Stomach smooth muscle (tissue), 2 donors: ENCODE measurements at regions not wholly inside any gene's neighbourhood (a gene's known extent, or its start where the extent isn't known, plus 50 kb on each side); places are given as distances from the start of the nearest gene placed in this dataset.

Experiments used
- H3K27ac ChIP-seq: one replicate; pipeline ENCODE4 v1.7.0; 2013; ENCODE audit warnings: mild to moderate bottlenecking, low read length, inconsistent platforms
- H3K27me3 ChIP-seq, 2 donors: one replicate each; pipeline ENCODE4 v1.7.0; 2013; ENCODE audit warnings: low read length in 2 of 2; ENCODE audit not compliant: insufficient read depth in 2 of 2, control insufficient read depth in 1 of 2
- H3K36me3 ChIP-seq, 2 donors: one replicate each; pipeline ENCODE4 v1.7.0; 2013; ENCODE audit warnings: low read length in 2 of 2; ENCODE audit not compliant: control insufficient read depth in 2 of 2, insufficient read depth in 2 of 2
- H3K4me1 ChIP-seq: one replicate; pipeline ENCODE4 v1.7.0; 2013; ENCODE audit warnings: low read length; ENCODE audit not compliant: control insufficient read depth, insufficient read depth
- H3K4me3 ChIP-seq, 2 donors: one replicate each; pipeline ENCODE4 v1.7.0; 2013; ENCODE audit warnings: low read length in 2 of 2
- H3K9ac ChIP-seq, 2 donors: one replicate each; pipeline ENCODE4 v1.7.0; 2013; ENCODE audit warnings: low read length in 2 of 2, mild to moderate bottlenecking in 1 of 2
- H3K9me3 ChIP-seq, 2 donors: one replicate each; pipeline ENCODE4 v1.7.0; 2013; ENCODE audit warnings: low read length in 2 of 2; ENCODE audit not compliant: control insufficient read depth in 2 of 2
- donor health status: healthy.
- donor health status: Pancreatic carcinoma.

DNA sequence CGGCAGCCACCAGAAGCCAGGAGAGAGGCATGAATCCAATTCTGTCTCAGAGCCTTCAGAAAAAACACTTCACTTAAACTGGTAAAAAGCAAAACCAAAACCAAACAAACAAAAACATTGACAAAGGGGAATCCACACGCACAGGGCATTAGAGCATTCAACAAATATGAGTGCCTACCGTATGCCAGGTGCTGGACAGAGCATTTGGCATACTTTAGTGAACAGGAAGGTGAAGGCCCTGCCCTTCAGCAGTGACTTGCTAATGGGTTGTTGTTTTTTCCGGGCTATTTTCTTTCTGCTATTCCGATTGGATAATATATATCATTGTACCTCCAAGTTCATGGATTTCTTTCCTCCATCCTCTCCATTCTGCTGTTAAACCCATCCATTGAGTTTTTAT lies 71.7 kb upstream of the RUFY1 start:
- no peaks in the 10 kb centered on the region for H3K4me1 ChIP-seq
- H3K27ac ChIP-seq = no peak overlapping the region
- H3K27me3 ChIP-seq = no peaks in the 10 kb centered on the region
- H3K9ac ChIP-seq = no peak overlapping the region
- no peak overlapping the region for H3K4me3 ChIP-seq
- peaks cover 3 to 5% of the 10 kb centered on the region in 2 donors for H3K9me3 ChIP-seq
- no peaks in the 10 kb centered on the region for H3K36me3 ChIP-seq

DNA sequence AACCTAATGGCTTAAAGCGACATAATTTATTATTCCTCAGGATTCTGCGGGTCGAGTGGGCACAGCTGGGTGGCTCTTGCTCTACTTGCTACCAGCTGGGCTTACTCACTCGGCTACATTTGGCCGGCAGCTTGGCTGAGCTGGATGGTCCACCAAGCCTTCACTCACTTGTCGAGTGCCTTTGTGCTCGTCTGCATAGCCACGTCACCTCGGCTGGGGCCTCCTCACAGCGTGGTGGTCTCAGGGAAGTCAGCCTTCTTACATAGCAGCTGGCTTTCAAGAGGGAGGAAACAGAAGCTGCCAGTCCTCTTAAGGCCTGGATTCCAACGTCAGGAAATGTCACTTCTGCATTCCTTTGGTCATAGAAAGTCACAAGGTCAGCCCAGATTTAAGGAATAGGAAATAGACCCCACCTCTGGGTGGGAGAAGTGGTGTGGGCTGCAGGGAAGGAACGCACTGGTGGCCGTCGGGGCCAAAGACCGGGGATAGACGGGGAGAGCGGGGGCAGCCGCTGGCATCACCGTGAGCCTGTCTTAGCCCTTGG lies 75.1 kb upstream of the RUFY1 start:
- Histone ChIP-seq H3K4me3 (no peak overlapping the region), H3K9ac (no peak overlapping the region), H3K27me3 (no peaks in the 10 kb centered on the region), H3K4me1 (no peaks in the 10 kb centered on the region), H3K27ac (no peak overlapping the region), H3K9me3 (peaks cover 0 to under 1% of the 10 kb centered on the region in 2 donors), H3K36me3 (no peaks in the 10 kb centered on the region)

DNA sequence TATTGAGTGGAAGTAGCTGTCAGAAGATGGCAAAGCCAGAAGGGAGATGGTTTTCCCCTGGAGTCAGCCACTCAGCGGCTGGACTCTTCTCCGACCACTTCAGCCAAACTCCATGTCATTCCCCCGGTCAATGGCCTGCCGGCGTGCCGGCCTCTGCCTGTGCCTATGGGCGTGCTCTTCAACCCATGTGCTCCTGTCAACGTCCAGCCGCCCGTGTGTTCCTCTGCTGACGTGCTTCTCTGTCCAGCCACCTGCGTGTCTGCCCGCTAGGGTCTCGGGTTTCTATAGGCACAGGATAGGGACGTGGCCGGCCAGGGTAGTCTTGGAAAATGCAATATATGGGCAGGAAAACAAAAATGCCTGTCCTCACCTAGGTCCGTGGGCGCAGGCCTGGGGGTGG lies 77.7 kb upstream of the RUFY1 start:
- H3K36me3 ChIP-seq = no peaks in the 10 kb centered on the region
- H3K27ac ChIP-seq = no peak overlapping the region
- no peak overlapping the region for H3K4me3 ChIP-seq
- no peaks in the 10 kb centered on the region for H3K9me3 ChIP-seq
- no peak overlapping the region for H3K9ac ChIP-seq
- H3K4me1 ChIP-seq = no peaks in the 10 kb centered on the region
- no peaks in the 10 kb centered on the region for H3K27me3 ChIP-seq

DNA sequence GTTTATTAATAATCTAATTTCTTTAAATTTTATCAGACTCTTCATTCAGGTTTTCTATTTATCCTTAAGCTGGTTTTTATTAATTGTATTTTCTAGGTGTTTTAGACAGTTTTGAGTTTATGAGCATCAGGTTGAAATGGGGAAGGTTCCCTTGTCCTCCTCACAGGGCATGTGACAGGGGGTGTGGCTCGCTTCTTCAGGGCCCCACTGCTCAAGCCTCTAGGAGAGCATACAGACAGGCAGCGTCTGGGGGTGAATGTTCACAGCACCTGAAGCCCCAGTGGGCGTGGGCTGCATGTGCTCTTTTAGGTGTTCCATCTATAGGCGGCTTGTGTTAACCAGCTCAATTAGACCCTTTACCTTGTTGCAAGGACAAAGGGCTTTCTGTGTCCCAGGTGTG lies 78.2 kb upstream of the RUFY1 start:
- H3K4me3 ChIP-seq = no peak overlapping the region
- H3K4me1 ChIP-seq = no peaks in the 10 kb centered on the region
- H3K27ac ChIP-seq = no peak overlapping the region

DNA sequence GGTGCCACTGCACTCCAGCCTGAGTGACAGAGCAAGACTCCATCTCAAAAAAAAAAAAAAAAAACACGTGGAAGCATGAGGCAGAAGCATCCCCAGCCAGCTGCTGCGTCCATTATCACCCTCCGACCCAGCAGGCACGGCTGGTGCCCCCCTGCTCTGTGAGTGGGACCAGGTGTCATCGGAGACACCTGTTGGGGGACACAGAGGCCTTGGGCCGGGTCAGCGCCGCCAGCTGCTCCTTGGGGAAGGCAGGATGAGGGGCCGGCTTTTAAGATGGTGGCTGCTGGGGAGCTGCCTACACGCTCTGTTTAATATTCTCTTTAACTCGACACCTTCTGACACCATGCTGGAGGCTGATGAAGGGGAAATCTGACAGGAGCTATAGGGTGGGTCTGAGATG lies 80.2 kb upstream of the RUFY1 start:
- Histone ChIP-seq H3K4me3 (no peak overlapping the region), H3K4me1 (no peaks in the 10 kb centered on the region), H3K9ac (no peak overlapping the region), H3K36me3 (no peaks in the 10 kb centered on the region), H3K27me3 (no peaks in the 10 kb centered on the region), H3K9me3 (no peaks in the 10 kb centered on the region), H3K27ac (no peak overlapping the region)

More for the DNA sequence above, 78.2 kb upstream of the RUFY1 start:
- Histone ChIP-seq H3K9me3 (no peaks in the 10 kb centered on the region), H3K27me3 (no peaks in the 10 kb centered on the region), H3K9ac (no peak overlapping the region), H3K36me3 (no peaks in the 10 kb centered on the region)

DNA sequence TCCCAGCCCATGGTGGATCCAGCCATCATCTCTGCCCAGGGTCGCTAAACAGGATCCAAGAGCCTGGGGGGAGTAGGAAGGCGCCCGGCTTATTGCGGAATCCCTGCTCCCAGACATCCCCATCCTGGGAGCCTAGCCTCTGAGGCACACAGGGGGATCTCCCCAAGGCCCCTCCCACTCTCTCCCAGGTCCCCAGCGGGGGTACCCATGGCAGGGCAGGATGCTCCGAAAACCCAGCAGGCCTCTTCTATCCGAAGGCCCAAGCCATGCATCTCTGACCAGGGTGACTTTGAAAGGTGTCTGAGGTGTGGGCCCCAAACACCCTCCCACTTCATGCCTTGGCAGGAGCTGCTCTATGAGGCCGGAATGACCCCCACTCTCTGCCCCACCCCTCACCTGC lies 81.7 kb upstream of the RUFY1 start:
- Histone ChIP-seq H3K27me3 (no peaks in the 10 kb centered on the region), H3K4me3 (no peak overlapping the region), H3K9me3 (peaks cover 0 to 6% of the 10 kb centered on the region in 2 donors), H3K4me1 (no peaks in the 10 kb centered on the region), H3K27ac (no peak overlapping the region), H3K36me3 (no peaks in the 10 kb centered on the region), H3K9ac (no peak overlapping the region)

DNA sequence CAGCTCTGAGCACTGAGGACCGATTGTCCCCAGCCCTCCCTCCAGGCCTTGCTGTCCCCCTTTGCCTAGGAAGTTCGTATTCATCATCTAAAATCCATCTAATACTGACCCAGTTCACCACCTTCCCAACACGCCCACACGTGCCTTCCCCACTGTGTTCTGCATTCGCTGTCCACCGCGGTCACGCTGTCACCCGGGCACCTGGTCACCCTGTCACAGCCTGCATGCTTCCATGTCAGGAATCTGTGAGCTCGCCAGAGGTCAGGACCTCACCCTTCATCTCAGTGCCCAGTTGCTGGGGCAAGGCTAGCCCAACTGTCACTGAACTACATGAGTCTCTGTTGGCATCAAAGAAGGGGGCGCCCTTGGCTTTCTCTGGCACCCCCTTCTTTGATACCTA lies 82.9 kb upstream of the RUFY1 start:
- Histone ChIP-seq H3K9ac (no peak overlapping the region), H3K27me3 (no peaks in the 10 kb centered on the region), H3K27ac (no peak overlapping the region), H3K36me3 (no peaks in the 10 kb centered on the region), H3K9me3 (peaks cover 0 to 6% of the 10 kb centered on the region in 2 donors), H3K4me3 (no peak overlapping the region), H3K4me1 (no peaks in the 10 kb centered on the region)

DNA sequence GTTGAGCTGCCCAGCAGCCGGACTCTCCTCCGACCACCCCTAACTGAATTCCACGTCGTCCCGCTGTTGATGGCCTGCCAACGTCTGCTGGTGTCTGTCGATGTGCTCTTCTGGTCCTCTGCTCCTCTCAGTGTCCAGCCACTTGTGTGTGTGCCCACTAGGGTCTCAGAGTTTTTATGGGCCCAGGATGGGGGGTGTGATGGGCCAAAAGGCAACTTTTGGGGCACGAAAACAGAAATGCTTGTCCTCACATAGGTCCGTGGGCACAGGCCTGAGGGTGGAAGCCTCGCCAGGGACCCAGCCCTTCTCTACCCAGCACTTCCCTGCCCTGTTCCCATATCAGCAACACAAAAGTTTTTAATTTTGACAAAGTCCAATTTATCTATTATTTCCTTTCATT lies 85.7 kb upstream of the RUFY1 start:
- H3K36me3 ChIP-seq = no peaks in the 10 kb centered on the region
- H3K4me1 ChIP-seq = no peaks in the 10 kb centered on the region
- H3K9ac ChIP-seq = no peak overlapping the region
- no peak overlapping the region for H3K4me3 ChIP-seq
- peaks cover 0 to 6% of the 10 kb centered on the region in 2 donors for H3K9me3 ChIP-seq
- no peaks in the 10 kb centered on the region for H3K27me3 ChIP-seq
- no peak overlapping the region for H3K27ac ChIP-seq

DNA sequence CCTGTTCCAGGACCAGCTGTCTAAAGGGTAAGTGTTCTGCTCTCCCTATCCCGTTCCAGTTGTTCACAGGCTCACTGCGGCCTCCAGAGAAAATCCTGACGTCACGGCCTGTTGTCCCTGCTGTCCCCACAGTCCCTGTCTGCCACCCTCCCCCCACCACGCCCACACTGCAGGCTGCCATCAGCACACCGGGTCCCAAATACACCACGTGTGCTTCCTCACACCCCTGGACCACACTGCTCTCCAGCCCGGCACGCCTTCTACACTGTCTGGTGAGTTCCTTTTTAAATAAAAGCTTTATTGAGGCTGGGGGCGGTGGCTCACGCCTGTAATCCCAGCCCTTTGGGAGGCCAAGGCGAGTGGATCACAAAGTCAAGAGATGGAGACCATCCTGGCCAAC lies 88.3 kb upstream of the RUFY1 start:
- no peak overlapping the region for H3K27ac ChIP-seq
- peaks cover 0 to 6% of the 10 kb centered on the region in 2 donors for H3K9me3 ChIP-seq
- peaks cover 3% of the 10 kb centered on the region for H3K4me1 ChIP-seq
- no peak overlapping the region for H3K4me3 ChIP-seq
- H3K9ac ChIP-seq = no peak overlapping the region
- H3K27me3 ChIP-seq = no peaks in the 10 kb centered on the region
- no peaks in the 10 kb centered on the region for H3K36me3 ChIP-seq

DNA sequence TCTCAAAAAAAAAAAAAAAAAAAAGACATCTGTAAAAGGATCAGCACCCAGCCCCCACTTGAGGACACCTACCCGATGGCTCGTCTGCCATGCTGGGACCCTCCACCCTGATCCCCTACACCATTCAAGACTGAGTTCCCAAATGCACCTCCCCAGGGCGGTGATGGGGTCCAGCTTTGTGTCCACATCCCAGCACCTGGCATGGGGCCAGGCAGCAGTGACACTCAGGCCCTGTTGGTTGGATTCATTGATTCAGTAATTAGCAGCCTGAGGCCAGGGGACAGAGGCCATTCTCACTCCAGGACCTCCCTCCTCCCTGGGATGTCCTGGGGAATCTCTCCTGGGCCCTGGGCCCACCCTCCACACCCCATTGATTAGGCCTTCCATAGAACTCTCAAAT lies 88.8 kb upstream of the RUFY1 start:
- no peaks in the 10 kb centered on the region for H3K36me3 ChIP-seq
- no peak overlapping the region for H3K9ac ChIP-seq
- peaks cover 3% of the 10 kb centered on the region for H3K4me1 ChIP-seq
- no peak overlapping the region for H3K4me3 ChIP-seq
- H3K27me3 ChIP-seq = no peaks in the 10 kb centered on the region
- H3K9me3 ChIP-seq = peaks cover 0 to 6% of the 10 kb centered on the region in 2 donors
- no peak overlapping the region for H3K27ac ChIP-seq

DNA sequence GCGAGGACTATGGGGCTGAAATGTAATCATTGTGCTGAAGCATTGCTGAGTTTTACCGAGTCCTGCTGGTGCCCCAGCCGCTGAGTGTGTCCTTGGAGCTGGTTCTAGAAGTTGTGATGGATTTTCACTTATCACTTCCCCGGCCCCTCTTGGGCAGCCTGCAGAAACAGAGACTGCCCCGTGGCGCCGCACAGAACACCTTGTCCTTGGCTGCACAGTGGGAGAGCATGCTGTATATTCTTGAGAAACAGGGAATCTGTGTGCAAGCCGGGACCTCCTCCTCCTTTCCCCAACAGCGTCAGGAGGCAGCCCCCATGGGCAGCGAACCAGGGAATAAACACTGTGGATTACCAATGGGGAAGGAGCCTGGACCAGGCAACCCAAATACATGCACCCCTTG lies 90.6 kb upstream of the RUFY1 start:
- Histone ChIP-seq H3K4me1 (peaks cover 3% of the 10 kb centered on the region), H3K9ac (no peak overlapping the region), H3K36me3 (no peaks in the 10 kb centered on the region), H3K27me3 (no peaks in the 10 kb centered on the region), H3K27ac (no peak overlapping the region), H3K9me3 (peaks cover 0 to 4% of the 10 kb centered on the region in 2 donors), H3K4me3 (peak overlapping the region in 1 of 2 donors; percentile 8)
